HEK293T (cell line): ENCODE measurements at regions not wholly inside any gene's neighbourhood (a gene's known extent, or its start where the extent isn't known, plus 50 kb on each side); places are given as distances from the start of the nearest gene placed in this dataset.

ENCODE experiments used
- ELF4 ChIP-seq: fragments of 450-650 bp; IDR thresholded peaks from 2 replicates; pipeline ENCODE4 v1.6.1; 2017; ENCODE audit warnings: antibody characterized with exemption
- FOXA1 ChIP-seq: fragments of 450-650 bp; IDR thresholded peaks from 2 replicates; pipeline ENCODE4 v1.6.1; 2016; ENCODE audit warnings: mild to moderate bottlenecking
- L3MBTL2 ChIP-seq: fragments of 450-650 bp; conservative IDR thresholded peaks from 2 replicates; pipeline ENCODE4 v1.6.1; 2016; ENCODE audit warnings: mild to moderate bottlenecking
- LEF1 ChIP-seq: fragments of 450-650 bp; IDR thresholded peaks from 2 replicates; pipeline ENCODE4 v1.6.1; 2017; ENCODE audit warnings: mild to moderate bottlenecking, borderline replicate concordance
- PKNOX1 ChIP-seq: fragments of 450-650 bp; IDR thresholded peaks from 2 replicates; pipeline ENCODE4 v1.6.1; 2016
- SP1 ChIP-seq: fragments of 450-650 bp; IDR thresholded peaks from 2 replicates; pipeline ENCODE4 v1.6.1; 2017
- SUZ12 ChIP-seq: fragments of 450-650 bp; IDR thresholded peaks from 2 replicates; pipeline ENCODE4 v1.6.1; 2016; ENCODE audit warnings: mild to moderate bottlenecking
- TARDBP ChIP-seq: fragments of 450-650 bp; IDR thresholded peaks from 2 replicates; pipeline ENCODE4 v1.6.1; 2016

- TF ChIP-seq TARDBP (no peak), SUZ12 (no peak), L3MBTL2 (no peak), ELF4 (no peak), SP1 (no peak), LEF1 (no peak), PKNOX1 (no peak), FOXA1 (no peak)
Measured at GRCh38 chr13:107843681-107844080, 371.7 kb downstream of the LIG4 start.
